Stomach (tissue), 8 donors: ENCODE measurements at regions not wholly inside any gene's neighbourhood (a gene's known extent, or its start where the extent isn't known, plus 50 kb on each side); places are given as distances from the start of the nearest gene placed in this dataset.
"Not testable (repeated sequence)": the region's sequence is repeated elsewhere in the genome, so short reads cannot be mapped to it uniquely, and the experiment has no call there.

Experiments
- DNase-seq, 2 donors: peaks; one replicate each; pipeline versions ENCODE4 v3.0.0 to v3.0.0-alpha.2; 2013 to 2019
- H3K27ac ChIP-seq, 5 donors: fragments of 200-600 bp in 4 of 5; sonication (generic) in 4 of 5; one replicate each; pipeline ENCODE4 v1.5.1; 2013 to 2019; ENCODE audit warnings: mild to moderate bottlenecking in 1 of 5, moderate library complexity in 1 of 5
- H3K27me3 ChIP-seq, 3 donors: fragments of 200-600 bp; sonication (generic); one replicate each; pipeline ENCODE4 v1.5.1; 2017 to 2019; ENCODE audit warnings: mixed run types in 1 of 3
- H3K36me3 ChIP-seq, 4 donors: fragments of 200-600 bp; sonication (generic); 1 replicate in 3 of 4; 2 replicates in 1 of 4; pipeline ENCODE4 v1.5.1; 2016 to 2019
- H3K4me1 ChIP-seq, 4 donors: fragments of 200-600 bp; sonication (generic); one replicate each; pipeline ENCODE4 v1.5.1; 2016 to 2019
- H3K4me3 ChIP-seq, 4 donors: fragments of 200-600 bp; sonication (generic) in 3 of 4; one replicate each; pipeline ENCODE4 v1.5.1; 2016 to 2019; ENCODE audit warnings: mild to moderate bottlenecking in 1 of 4
- H3K9me3 ChIP-seq, 4 donors: fragments of 200-600 bp; sonication (generic); one replicate each; pipeline ENCODE4 v1.5.1; 2016 to 2019
- CTCF ChIP-seq, 7 experiments: fragments of 450-650 bp in 4 of 7; fragments of 200-600 bp in 3 of 7; sonication (generic) in 3 of 7; IDR thresholded peaks; one replicate each; pipeline ENCODE4 v1.5.1; 2016 to 2019; ENCODE audit warnings: antibody characterized with exemption in 7 of 7, control low read depth in 2 of 7, mild to moderate bottlenecking in 1 of 7
- EP300 ChIP-seq: sonication (generic); formaldehyde crosslinking; IDR thresholded peaks from one replicate; pipeline ENCODE4 v1.6.1; 2017; ENCODE audit warnings: antibody characterized with exemption
- POLR2A ChIP-seq, 4 donors: fragments of 450-650 bp; IDR thresholded peaks; one replicate each; pipeline ENCODE4 v1.6.1; 2016; ENCODE audit warnings: antibody characterized with exemption in 4 of 4, control low read depth in 2 of 4, mild to moderate bottlenecking in 1 of 4, moderate library complexity in 1 of 4
- POLR2AphosphoS5 ChIP-seq, 3 donors: sonication (generic); formaldehyde crosslinking; IDR thresholded peaks; one replicate each; pipeline ENCODE4 v1.6.1; 2016; ENCODE audit warnings: antibody characterized with exemption in 3 of 3
- WGBS, 5 donors: extraction: QIAGEN DNeasy Blood & Tissue Kit in 3 of 5; methylation state at CpG; one replicate each; pipeline versions ENCODE4 v1.1.5 to v1.1.7; 2013 to 2018; 5-methylcytosine and 5-hydroxymethylcytosine counted together
- intact Hi-C: fragments of 100-400 bp; cut with DNase I; formaldehyde crosslinking; loops from one replicate; pipeline ENCODE4 v1.15.1; 2023; ENCODE audit warnings: low total_unique reads
- donor health status: healthy with polysubstance abuse.
- donor health status: Bipolar disorder and iron deficiency.
- donor health status: healthy.

DNA sequence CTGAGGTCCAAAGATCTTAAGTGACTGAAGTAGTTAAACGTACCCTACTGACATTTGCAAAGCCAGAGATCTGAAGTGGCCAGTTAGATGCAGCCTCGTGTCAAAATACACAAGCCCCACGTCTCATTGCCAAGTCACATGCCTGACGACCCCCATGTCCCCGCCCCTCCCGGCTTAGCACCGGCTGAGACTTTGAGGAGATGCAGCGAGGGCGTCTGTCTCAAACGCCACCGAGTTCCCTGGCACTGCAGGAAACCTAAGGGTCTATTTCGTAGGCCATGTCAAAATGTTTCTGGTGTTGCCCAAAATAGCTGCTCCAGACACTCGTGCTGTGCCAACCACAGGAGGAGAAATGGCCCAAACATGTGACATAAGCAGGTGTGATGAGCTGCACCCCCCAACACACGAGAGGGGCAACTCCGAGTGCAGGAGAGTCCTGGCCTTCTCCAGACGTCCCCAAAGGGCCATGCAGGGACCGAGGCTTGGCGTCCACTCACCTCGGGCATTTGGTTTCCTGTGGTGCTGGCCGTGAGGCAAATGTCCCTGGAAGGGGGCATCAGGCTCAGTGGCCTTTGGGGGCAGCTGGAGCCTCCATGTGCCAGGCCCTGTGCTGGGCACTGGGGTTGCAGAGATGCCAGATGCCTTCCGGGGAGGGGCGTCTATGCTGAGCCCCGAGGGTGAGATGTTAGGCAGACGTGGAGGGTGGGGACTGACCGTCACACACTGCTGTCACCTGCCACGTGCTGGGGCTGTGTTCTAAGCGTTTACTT lies 67.0 kb downstream of the MATN1 start:
- TF ChIP-seq POLR2A (IDR thresholded peaks at IDR 0.05) = no peak
- no peak for TF ChIP-seq EP300
- no peak for TF ChIP-seq CTCF (IDR thresholded peaks at IDR 0.05)
- TF ChIP-seq POLR2AphosphoS5 (IDR thresholded peaks at IDR 0.05) = no peak
- DNase-seq = no peak
- 57 to 65% (median 62%) methylated on average over 23 to 27 of the region's 27 CpGs for WGBS, 5 donors

GRCh38 chr1:30655672-30656071 lies 67.7 kb downstream of the MATN1 start:
- DNase-seq = no peak
- Histone ChIP-seq H3K27ac (no peak overlapping the region), H3K36me3 (no peaks in the 10 kb centered on the region), H3K4me3 (no peak overlapping the region), H3K4me1 (peaks cover 0 to 8% (median 0%) of the 10 kb centered on the region in 4 donors), H3K9me3 (no peaks in the 10 kb centered on the region), H3K27me3 (peaks cover 0 to 66% (median 4%) of the 10 kb centered on the region in 3 donors)
- WGBS, 5 donors = 58 to 97% (median 95%) methylated on average over 2 to 3 of the region's 3 CpGs
- intact Hi-C loops = loop anchor here (10.0 kb wide), 1 partner anchor 1101 kb away; no protein-coding TSS in a partner anchor
- TF ChIP-seq EP300 (no peak), POLR2A (IDR thresholded peaks at IDR 0.05) (no peak), POLR2AphosphoS5 (IDR thresholded peaks at IDR 0.05) (no peak), CTCF (IDR thresholded peaks at IDR 0.05) (no peak)

More for the DNA sequence above, 67.0 kb downstream of the MATN1 start:
- Histone ChIP-seq H3K4me1 (peaks cover 0 to 4% (median 0%) of the 10 kb centered on the region in 4 donors), H3K9me3 (no peaks in the 10 kb centered on the region), H3K27ac (no peak overlapping the region), H3K36me3 (no peaks in the 10 kb centered on the region), H3K27me3 (peaks cover 0 to 60% (median 4%) of the 10 kb centered on the region in 3 donors), H3K4me3 (no peak overlapping the region)
- intact Hi-C loops = loop anchor here (10.0 kb wide), 1 partner anchor 1102 kb away; no protein-coding TSS in a partner anchor

DNA sequence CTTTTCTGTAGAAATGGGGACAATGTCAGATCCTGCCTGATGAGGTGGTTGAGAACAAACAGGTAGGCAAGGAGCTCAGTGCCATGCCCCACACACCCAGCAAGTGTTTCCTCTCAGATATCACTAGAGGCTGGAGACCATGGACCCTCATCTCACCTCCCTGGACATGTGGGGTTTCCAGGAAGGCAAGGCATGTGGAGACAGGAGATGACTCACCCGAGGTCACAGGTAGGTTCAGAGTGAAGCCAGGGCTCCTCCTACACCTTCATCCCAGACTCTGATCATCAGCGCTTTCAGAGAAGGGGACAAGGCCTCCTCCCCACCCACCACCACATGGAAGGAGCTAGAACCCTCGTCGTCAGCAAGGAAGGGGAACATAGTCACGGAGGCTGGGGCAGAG lies 69.2 kb downstream of the MATN1 start:
- peaks cover 0 to 9% (median 7%) of the 10 kb centered on the region in 4 donors for H3K4me1 ChIP-seq
- no peaks in the 10 kb centered on the region for H3K9me3 ChIP-seq
- peaks cover 0 to 81% (median 4%) of the 10 kb centered on the region in 3 donors for H3K27me3 ChIP-seq
- DNase-seq = no peak
- no peaks in the 10 kb centered on the region for H3K36me3 ChIP-seq
- TF ChIP-seq POLR2AphosphoS5 (IDR thresholded peaks at IDR 0.05) (no peak), POLR2A (IDR thresholded peaks at IDR 0.05) (no peak), EP300 (no peak), CTCF (IDR thresholded peaks at IDR 0.05) (no peak)
- H3K4me3 ChIP-seq = no peak overlapping the region
- intact Hi-C loops = loop anchor here (10.0 kb wide), 1 partner anchor 1099 kb away; no protein-coding TSS in a partner anchor
- 70 to 86% (median 83%) methylated on average over 4 to 5 of the region's 5 CpGs for WGBS, 5 donors
- no peak overlapping the region for H3K27ac ChIP-seq

- TF ChIP-seq EP300 = no peak
- no peak for TF ChIP-seq POLR2AphosphoS5 (IDR thresholded peaks at IDR 0.05)
- TF ChIP-seq POLR2A (IDR thresholded peaks at IDR 0.05) = no peak
- TF ChIP-seq CTCF (IDR thresholded peaks at IDR 0.05) = no peak
- Histone ChIP-seq H3K4me3 (no peak overlapping the region), H3K27me3 (peaks cover 0 to 75% (median 0%) of the 10 kb centered on the region in 3 donors), H3K27ac (no peak overlapping the region), H3K4me1 (peaks cover 0 to 9% (median 7%) of the 10 kb centered on the region in 4 donors), H3K36me3 (no peaks in the 10 kb centered on the region), H3K9me3 (no peaks in the 10 kb centered on the region)
- DNase-seq = peak in 1 of 2 donors; percentile 46
- intact Hi-C loops = loop anchor here (10.0 kb wide), 1 partner anchor 1097 kb away; no protein-coding TSS in a partner anchor
- WGBS, 5 donors = 47 to 59% (median 53%) methylated on average over 4 of the region's 4 CpGs
Observed at GRCh38 chr1:30652152-30652841, 71.1 kb downstream of the MATN1 start.

DNA sequence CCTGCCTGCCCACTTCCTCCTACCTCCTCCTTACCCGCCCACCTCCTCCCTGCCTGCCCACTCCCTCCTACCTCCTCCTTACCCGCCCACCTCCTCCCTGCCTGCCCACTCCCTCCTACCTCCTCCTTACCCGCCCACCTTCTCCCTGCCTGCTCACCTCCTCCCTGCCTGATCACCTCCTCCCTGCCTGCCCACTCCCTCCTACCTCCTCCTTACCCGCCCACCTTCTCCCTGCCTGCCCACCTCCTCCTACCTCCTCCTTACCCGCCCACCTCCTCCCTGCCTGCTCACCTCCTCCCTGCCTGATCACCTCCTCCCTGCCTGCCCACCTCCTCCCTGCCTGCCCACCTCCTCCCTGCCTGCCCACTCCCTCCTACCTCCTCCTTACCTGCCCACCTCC lies 72.0 kb downstream of the MATN1 start:
- DNase-seq, H3K4me1 ChIP-seq, H3K9me3 ChIP-seq, H3K36me3 ChIP-seq, H3K27ac ChIP-seq, H3K4me3 ChIP-seq: not testable (repeated sequence)
- intact Hi-C loops = loop anchor here (10.0 kb wide), 1 partner anchor 1097 kb away; no protein-coding TSS in a partner anchor
- WGBS, 5 donors = 48 to 65% (median 59%) methylated on average over 4 to 5 of the region's 5 CpGs
- H3K27me3 ChIP-seq = peaks cover 0 to 75% (median 5%) of the 10 kb centered on the region in 3 donors
